Tibial nerve (tissue), 4 donors: ENCODE measurements at regions not wholly inside any gene's neighbourhood (a gene's known extent, or its start where the extent isn't known, plus 50 kb on each side); places are given as distances from the start of the nearest gene placed in this dataset.

Experiments
- DNase-seq, 2 donors: peaks; one replicate each; pipeline ENCODE4 v3.0.0-alpha.2; 2019; ENCODE audit warnings: low spot score in 2 of 2
- H3K27ac ChIP-seq, 4 donors: fragments of 200-600 bp; sonication (generic) in 3 of 4; one replicate each; pipeline ENCODE4 v1.5.1; 2017 to 2019; ENCODE audit warnings: mild to moderate bottlenecking in 1 of 4
- H3K27me3 ChIP-seq, 2 donors: fragments of 200-600 bp; sonication (generic) in 1 of 2; one replicate each; pipeline versions ENCODE4 v1.5.1 to v1.6.0; 2017 to 2019
- H3K36me3 ChIP-seq, 3 donors: fragments of 200-600 bp; sonication (generic); one replicate each; pipeline ENCODE4 v1.5.1; 2018 to 2019
- H3K4me1 ChIP-seq, 4 donors: fragments of 200-600 bp; sonication (generic) in 3 of 4; one replicate each; pipeline ENCODE4 v1.5.1; 2017 to 2019
- H3K4me3 ChIP-seq, 4 donors: fragments of 200-600 bp; sonication (generic) in 3 of 4; one replicate each; pipeline ENCODE4 v1.5.1; 2017 to 2019; ENCODE audit warnings: mild to moderate bottlenecking in 1 of 4, moderate library complexity in 1 of 4
- H3K9me3 ChIP-seq, 4 donors: fragments of 200-600 bp; sonication (generic) in 3 of 4; one replicate each; pipeline ENCODE4 v1.5.1; 2017 to 2019
- CTCF ChIP-seq, 5 experiments: fragments of 200-600 bp in 3 of 5; fragments of 450-650 bp in 2 of 5; sonication (generic) in 3 of 5; IDR thresholded peaks; one replicate each; pipeline ENCODE4 v1.5.1; 2016 to 2019; ENCODE audit warnings: antibody characterized with exemption in 5 of 5, mild to moderate bottlenecking in 3 of 5, moderate library complexity in 2 of 5
- EP300 ChIP-seq, 2 donors: sonication (generic); formaldehyde crosslinking; IDR thresholded peaks; one replicate each; pipeline ENCODE4 v1.6.1; 2017; ENCODE audit warnings: antibody characterized with exemption in 2 of 2, mild to moderate bottlenecking in 1 of 2
- POLR2A ChIP-seq, 2 donors: fragments of 450-650 bp; IDR thresholded peaks; one replicate each; pipeline ENCODE4 v1.6.1; 2017; ENCODE audit warnings: antibody characterized with exemption in 2 of 2, mild to moderate bottlenecking in 2 of 2, moderate library complexity in 2 of 2
- WGBS, 2 donors: methylation state at CpG; one replicate each; pipeline ENCODE4 v1.1.5; 2018; 5-methylcytosine and 5-hydroxymethylcytosine counted together

- no peaks in the 10 kb centered on the region for H3K4me1 ChIP-seq
- no peak for DNase-seq
- WGBS, 2 donors = 28 to 30% methylated on average over 5 of the region's 5 CpGs
- H3K27me3 ChIP-seq = no peaks in the 10 kb centered on the region
- H3K9me3 ChIP-seq = no peaks in the 10 kb centered on the region
- no peak overlapping the region for H3K4me3 ChIP-seq
- no peak for TF ChIP-seq POLR2A (IDR thresholded peaks at IDR 0.05)
- TF ChIP-seq CTCF (IDR thresholded peaks at IDR 0.05) = no peak
- TF ChIP-seq EP300 (IDR thresholded peaks at IDR 0.05) = no peak
- H3K36me3 ChIP-seq = no peaks in the 10 kb centered on the region
- H3K27ac ChIP-seq = no peak overlapping the region
Observed at GRCh38 chr16:62450291-62450690, 414.1 kb upstream of the CDH8 start.

- no peaks in the 10 kb centered on the region for H3K36me3 ChIP-seq
- DNase-seq = no peak
- no peak for TF ChIP-seq EP300 (IDR thresholded peaks at IDR 0.05)
- 70 to 79% methylated on average over 2 of the region's 2 CpGs for WGBS, 2 donors
- H3K9me3 ChIP-seq = peaks cover 0 to 17% (median 0%) of the 10 kb centered on the region in 4 donors
- no peak overlapping the region for H3K4me3 ChIP-seq
- H3K4me1 ChIP-seq = no peaks in the 10 kb centered on the region
- no peaks in the 10 kb centered on the region for H3K27me3 ChIP-seq
- no peak overlapping the region for H3K27ac ChIP-seq
Observed at GRCh38 chr16:62445909-62446308, 409.7 kb upstream of the CDH8 start.

- Histone ChIP-seq H3K4me3 (no peak overlapping the region), H3K4me1 (no peaks in the 10 kb centered on the region), H3K36me3 (no peaks in the 10 kb centered on the region), H3K27ac (no peak overlapping the region), H3K27me3 (no peaks in the 10 kb centered on the region), H3K9me3 (no peaks in the 10 kb centered on the region)
- 84 to 86% methylated on average over 4 of the region's 4 CpGs for WGBS, 2 donors
- no peak for DNase-seq
- no peak for TF ChIP-seq POLR2A (IDR thresholded peaks at IDR 0.05)
- TF ChIP-seq CTCF (IDR thresholded peaks at IDR 0.05) = no peak
- TF ChIP-seq EP300 (IDR thresholded peaks at IDR 0.05) = no peak
Observed at GRCh38 chr16:62424206-62424605, 388.0 kb upstream of the CDH8 start.

GRCh38 chr16:62408760-62409159, 372.5 kb upstream of the CDH8 start:
- Histone ChIP-seq H3K36me3 (no peaks in the 10 kb centered on the region), H3K4me1 (no peaks in the 10 kb centered on the region), H3K27ac (no peak overlapping the region), H3K27me3 (no peaks in the 10 kb centered on the region), H3K9me3 (peaks cover 0 to 4% (median 1%) of the 10 kb centered on the region in 4 donors), H3K4me3 (no peak overlapping the region)
- TF ChIP-seq CTCF (IDR thresholded peaks at IDR 0.05) = no peak
- 69 to 77% methylated on average over 17 to 23 of the region's 23 CpGs for WGBS, 2 donors
- DNase-seq = no peak

GRCh38 chr16:62406387-62406786, 370.1 kb upstream of the CDH8 start:
- H3K9me3 ChIP-seq = peaks cover 0 to 4% (median 1%) of the 10 kb centered on the region in 4 donors
- H3K4me1 ChIP-seq = no peaks in the 10 kb centered on the region
- H3K27me3 ChIP-seq = no peaks in the 10 kb centered on the region
- TF ChIP-seq CTCF (IDR thresholded peaks at IDR 0.05) (no peak), EP300 (IDR thresholded peaks at IDR 0.05) (no peak), POLR2A (IDR thresholded peaks at IDR 0.05) (no peak)
- H3K4me3 ChIP-seq = no peak overlapping the region
- no peak for DNase-seq
- H3K27ac ChIP-seq = no peak overlapping the region
- no peaks in the 10 kb centered on the region for H3K36me3 ChIP-seq
